ENCODE measurements at regions not wholly inside any gene's neighbourhood (a gene's known extent, or its start where the extent isn't known, plus 50 kb on each side); places are given as distances from the start of the nearest gene placed in this dataset.

DNA sequence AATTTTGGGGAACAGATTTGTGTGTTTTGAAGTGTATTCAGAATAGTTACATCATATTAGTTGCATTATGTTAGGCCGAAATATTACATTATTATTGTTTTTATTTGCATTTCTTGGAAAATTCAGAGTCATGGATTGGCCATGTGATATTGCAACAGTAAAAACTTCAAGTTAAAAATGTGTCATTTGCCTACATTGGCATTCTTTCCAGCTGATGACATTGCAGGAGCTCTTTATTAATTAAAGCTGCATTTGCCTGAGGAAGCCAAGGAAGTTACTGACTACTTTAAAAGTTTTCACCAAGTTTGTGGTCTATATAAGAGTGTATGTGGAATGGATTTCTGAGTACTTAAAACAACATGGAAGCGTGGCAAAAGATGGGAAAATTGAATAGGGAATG, 726.4 kb upstream of the SGO1 start:
- TF ChIP-seq, protein P1, sequence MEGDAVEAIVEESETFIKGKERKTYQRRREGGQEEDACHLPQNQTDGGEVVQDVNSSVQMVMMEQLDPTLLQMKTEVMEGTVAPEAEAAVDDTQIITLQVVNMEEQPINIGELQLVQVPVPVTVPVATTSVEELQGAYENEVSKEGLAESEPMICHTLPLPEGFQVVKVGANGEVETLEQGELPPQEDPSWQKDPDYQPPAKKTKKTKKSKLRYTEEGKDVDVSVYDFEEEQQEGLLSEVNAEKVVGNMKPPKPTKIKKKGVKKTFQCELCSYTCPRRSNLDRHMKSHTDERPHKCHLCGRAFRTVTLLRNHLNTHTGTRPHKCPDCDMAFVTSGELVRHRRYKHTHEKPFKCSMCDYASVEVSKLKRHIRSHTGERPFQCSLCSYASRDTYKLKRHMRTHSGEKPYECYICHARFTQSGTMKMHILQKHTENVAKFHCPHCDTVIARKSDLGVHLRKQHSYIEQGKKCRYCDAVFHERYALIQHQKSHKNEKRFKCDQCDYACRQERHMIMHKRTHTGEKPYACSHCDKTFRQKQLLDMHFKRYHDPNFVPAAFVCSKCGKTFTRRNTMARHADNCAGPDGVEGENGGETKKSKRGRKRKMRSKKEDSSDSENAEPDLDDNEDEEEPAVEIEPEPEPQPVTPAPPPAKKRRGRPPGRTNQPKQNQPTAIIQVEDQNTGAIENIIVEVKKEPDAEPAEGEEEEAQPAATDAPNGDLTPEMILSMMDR (IDR thresholded peaks at IDR 0.05), result no peak
- Histone ChIP-seq H3K9me3 (no peaks in the 10 kb centered on the region), H3K27me3 (no peaks in the 10 kb centered on the region), H3K27ac (no peak overlapping the region), H3K4me3 (no peak overlapping the region), H3K4me1 (no peaks in the 10 kb centered on the region), H3K36me3 (no peaks in the 10 kb centered on the region)
- intact Hi-C loops (cut with DNase I; ENCODE audit: low total_unique reads), result no loop called here
- DNase-seq, result no peak

DNA sequence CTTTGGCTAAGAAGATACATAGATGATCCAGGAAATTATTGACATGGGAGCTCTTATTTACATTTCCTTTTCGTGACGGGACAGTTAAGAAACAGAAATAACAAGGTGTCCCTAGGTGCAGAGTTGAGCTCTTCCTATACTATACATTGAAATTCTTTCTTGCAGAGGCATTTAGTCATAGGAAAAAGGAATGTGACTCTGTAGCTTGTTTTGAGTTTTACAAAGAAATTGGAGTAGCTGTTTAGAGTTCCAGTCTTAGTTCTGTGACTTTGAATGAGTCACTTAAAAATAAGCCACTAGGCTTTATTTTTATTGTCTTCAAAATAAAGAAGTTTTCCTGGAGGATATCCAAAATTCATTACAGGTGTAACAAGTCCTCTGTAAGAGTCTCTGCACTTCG, 723.5 kb upstream of the SGO1 start:
- Histone ChIP-seq H3K4me3 (no peak overlapping the region), H3K27ac (no peak overlapping the region), H3K9me3 (no peaks in the 10 kb centered on the region), H3K4me1 (no peaks in the 10 kb centered on the region), H3K27me3 (no peaks in the 10 kb centered on the region), H3K36me3 (no peaks in the 10 kb centered on the region)
- intact Hi-C loops (cut with DNase I; ENCODE audit: low total_unique reads), result no loop called here
- TF ChIP-seq, protein P1 (IDR thresholded peaks at IDR 0.05), result no peak
- DNase-seq, result no peak

DNA sequence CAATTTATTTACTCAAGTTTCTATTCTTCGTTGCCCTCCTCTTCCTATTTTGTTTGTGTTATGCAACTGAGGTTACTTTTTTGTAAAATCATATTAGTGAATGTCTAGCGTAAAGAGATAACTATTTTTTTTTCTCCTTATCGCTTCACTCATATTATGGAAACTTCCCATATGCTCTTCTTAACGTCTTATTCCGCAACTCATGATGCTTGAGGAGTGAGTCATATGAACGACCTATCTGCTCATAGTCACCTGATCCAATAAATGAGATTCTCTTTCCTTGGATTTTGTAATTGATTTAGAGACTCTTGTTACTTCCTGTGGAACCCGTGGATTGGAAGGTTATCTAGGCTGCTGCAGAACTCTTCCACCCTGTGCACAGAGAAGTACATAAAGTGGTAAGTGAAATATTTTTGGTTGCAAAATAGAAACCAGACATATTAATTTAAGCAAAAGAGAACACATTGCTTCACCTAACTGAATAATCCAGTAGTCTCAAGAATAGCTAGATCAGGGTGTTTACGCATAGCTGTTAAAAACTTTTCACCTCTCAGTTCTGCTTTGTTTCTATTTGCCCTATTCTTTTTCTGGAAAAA, 719.3 kb upstream of the SGO1 start:
- Histone ChIP-seq H3K9me3 (no peaks in the 10 kb centered on the region), H3K4me3 (no peak overlapping the region), H3K27ac (no peak overlapping the region), H3K27me3 (no peaks in the 10 kb centered on the region), H3K4me1 (no peaks in the 10 kb centered on the region), H3K36me3 (no peaks in the 10 kb centered on the region)
- intact Hi-C loops (cut with DNase I; ENCODE audit: low total_unique reads), result no loop called here
- TF ChIP-seq, protein P1 (IDR thresholded peaks at IDR 0.05), result no peak
- no peak for DNase-seq

DNA sequence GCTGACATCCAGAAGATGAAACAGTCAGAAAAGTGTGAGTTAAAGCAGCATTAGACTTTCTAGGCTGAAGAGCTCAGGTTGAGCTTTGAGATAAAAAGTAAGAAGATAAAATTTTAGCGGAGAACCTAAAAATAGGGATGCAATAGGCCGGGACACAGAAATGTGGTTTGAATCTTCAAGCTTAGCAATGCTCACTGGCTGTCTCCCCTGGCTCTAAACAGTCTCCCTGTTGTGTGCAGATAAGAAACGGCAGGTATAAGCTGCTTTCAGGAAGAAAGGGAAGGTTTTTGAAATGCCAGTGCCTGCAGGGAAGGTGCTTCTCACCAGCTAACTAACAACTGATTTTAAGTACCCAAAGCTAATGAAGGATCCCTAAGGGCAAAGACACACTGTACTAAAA, 718.7 kb upstream of the SGO1 start:
- no peak for DNase-seq
- no peaks in the 10 kb centered on the region for H3K36me3 ChIP-seq
- TF ChIP-seq, protein P1 (IDR thresholded peaks at IDR 0.05), result no peak
- no peaks in the 10 kb centered on the region for H3K9me3 ChIP-seq
- intact Hi-C loops (cut with DNase I; ENCODE audit: low total_unique reads), result no loop called here
- H3K4me1 ChIP-seq, result no peaks in the 10 kb centered on the region
- no peaks in the 10 kb centered on the region for H3K27me3 ChIP-seq
- no peak overlapping the region for H3K4me3 ChIP-seq
- no peak overlapping the region for H3K27ac ChIP-seq

DNA sequence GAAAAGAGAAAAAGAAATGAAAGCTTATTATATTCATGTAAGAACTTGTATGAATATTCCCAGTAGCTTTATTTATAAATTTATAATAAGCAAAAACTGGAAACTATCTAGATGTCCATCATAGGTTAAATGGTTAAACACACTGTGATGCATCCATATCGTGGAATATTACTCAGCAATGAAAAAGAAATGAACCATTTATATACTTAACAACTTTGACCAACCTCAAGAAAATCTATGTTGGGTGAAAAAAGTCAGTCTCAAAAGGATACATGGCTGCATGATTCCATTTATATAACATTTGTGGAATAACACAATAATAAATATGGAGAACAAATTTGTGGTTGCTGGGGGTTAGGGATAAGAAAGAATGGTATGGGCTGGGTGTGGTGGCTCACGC, 713.0 kb upstream of the SGO1 start:
- no peaks in the 10 kb centered on the region for H3K27me3 ChIP-seq
- H3K4me1 ChIP-seq, result no peaks in the 10 kb centered on the region
- H3K9me3 ChIP-seq, result no peaks in the 10 kb centered on the region
- no peak overlapping the region for H3K27ac ChIP-seq
- intact Hi-C loops (cut with DNase I; ENCODE audit: low total_unique reads), result no loop called here
- DNase-seq, result no peak
- no peaks in the 10 kb centered on the region for H3K36me3 ChIP-seq
- TF ChIP-seq, protein P1 (IDR thresholded peaks at IDR 0.05), result no peak
- H3K4me3 ChIP-seq, result no peak overlapping the region

DNA sequence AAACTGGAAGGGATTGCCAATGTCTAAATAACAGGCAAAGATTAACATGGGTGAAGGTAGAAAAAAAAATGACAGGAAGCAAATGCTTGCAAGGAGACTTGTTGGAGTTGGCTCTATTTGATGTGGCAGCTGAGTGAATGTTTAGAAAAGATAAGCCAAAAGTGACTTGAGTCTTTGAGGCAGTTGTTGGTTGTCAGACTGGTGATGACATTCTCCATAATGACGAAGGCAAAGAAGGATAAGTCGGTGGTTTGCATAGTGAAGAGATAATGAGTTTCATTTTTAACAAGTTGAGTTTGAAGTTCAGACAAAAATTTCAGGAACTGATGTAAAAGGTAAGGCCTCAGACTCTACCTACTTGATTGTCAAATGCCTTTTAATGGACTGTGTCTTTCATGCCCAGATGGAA, 704.1 kb upstream of the SGO1 start:
- TF ChIP-seq, protein P1 (IDR thresholded peaks at IDR 0.05), result no peak
- DNase-seq, result no peak
- no peaks in the 10 kb centered on the region for H3K4me1 ChIP-seq
- no peaks in the 10 kb centered on the region for H3K27me3 ChIP-seq
- intact Hi-C loops (cut with DNase I; ENCODE audit: low total_unique reads), result no loop called here
- no peak overlapping the region for H3K27ac ChIP-seq
- H3K9me3 ChIP-seq, result no peaks in the 10 kb centered on the region
- no peak overlapping the region for H3K4me3 ChIP-seq
- H3K36me3 ChIP-seq, result no peaks in the 10 kb centered on the region

Data from tibial artery (tissue), 4 donors.